GM20000 (cell line): ENCODE measurements at regions not wholly inside any gene's neighbourhood (a gene's known extent, or its start where the extent isn't known, plus 50 kb on each side); places are given as distances from the start of the nearest gene placed in this dataset.

Experiments used
- DNase-seq: peaks from one replicate; pipeline ENCODE4 v3.0.0; 2012; ENCODE audit warnings: low spot score
- TF ChIP-seq, protein P1 (sequence below): IDR thresholded peaks from 2 replicates; pipeline ENCODE4 v1.5.1; 2012; ENCODE audit warnings: mild to moderate bottlenecking, control low read depth; ENCODE audit errors: extremely low read depth, missing control alignments

DNA sequence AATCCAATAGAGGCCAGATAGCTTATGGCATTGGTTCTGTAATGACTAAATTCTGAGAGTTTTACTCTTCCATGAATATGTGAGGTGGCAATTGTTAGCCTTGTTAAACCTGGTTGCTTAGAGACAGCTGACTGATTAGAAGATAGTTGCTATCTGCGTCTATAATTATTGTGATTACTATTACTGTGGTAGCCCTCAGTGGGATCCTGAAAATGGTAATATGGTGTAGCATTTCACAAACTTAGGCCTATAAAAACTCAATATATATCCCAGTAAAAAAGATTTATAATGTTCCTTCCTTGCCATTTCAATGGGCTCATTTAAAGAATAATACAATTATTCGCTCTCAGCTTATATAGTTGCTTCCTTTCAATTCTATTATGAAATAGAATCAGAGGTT lies 405.8 kb upstream of the CDH2 start:
- TF ChIP-seq, protein P1, sequence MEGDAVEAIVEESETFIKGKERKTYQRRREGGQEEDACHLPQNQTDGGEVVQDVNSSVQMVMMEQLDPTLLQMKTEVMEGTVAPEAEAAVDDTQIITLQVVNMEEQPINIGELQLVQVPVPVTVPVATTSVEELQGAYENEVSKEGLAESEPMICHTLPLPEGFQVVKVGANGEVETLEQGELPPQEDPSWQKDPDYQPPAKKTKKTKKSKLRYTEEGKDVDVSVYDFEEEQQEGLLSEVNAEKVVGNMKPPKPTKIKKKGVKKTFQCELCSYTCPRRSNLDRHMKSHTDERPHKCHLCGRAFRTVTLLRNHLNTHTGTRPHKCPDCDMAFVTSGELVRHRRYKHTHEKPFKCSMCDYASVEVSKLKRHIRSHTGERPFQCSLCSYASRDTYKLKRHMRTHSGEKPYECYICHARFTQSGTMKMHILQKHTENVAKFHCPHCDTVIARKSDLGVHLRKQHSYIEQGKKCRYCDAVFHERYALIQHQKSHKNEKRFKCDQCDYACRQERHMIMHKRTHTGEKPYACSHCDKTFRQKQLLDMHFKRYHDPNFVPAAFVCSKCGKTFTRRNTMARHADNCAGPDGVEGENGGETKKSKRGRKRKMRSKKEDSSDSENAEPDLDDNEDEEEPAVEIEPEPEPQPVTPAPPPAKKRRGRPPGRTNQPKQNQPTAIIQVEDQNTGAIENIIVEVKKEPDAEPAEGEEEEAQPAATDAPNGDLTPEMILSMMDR, result no peak
- no peak for DNase-seq

DNA sequence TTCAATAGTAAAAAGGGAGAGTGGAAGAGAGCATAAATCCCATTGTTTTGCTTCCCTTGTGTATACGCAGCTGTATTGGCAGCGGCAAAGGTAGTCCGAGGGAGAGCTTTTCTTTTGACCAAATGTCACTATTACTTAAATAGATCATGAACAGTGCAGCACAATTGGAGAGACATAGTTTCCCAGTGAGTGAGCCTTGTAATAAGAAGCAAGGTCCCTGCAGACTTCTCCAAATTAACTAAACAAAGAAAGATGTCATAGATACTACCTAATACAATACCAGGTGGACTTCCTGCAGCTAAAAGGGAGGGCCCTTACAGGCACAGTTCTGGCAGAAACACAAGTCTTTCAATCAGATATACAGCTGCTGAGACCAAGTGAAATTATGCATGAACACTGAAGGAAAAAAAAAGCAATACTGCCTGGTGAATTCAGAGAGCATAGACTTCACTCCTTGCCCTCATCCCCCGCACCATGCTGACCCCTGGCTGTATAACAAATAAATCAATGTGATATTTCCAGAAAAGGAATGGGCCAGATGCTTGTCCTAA lies 404.7 kb upstream of the CDH2 start:
- no peak for DNase-seq
- TF ChIP-seq, protein P1, result no peak

DNA sequence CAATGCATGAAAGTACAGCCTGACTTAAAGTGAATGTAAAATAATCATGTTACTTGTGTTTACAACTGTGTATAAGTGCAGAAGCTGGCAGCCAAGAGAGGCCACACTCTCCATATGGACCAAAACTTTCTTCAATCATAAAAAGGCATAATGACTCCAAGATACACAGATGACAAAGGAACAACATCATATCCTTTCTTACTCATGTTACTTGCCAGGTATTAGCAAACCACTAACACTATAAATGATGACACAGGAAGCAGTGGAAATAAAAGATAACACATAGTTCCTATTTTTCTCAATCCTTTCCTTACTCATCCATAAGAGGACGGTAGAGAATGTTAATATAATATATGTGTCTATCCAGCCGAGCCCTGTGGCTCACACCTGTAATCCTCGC lies 400.0 kb upstream of the CDH2 start:
- TF ChIP-seq, protein P1, result no peak
- DNase-seq, result no peak

DNA sequence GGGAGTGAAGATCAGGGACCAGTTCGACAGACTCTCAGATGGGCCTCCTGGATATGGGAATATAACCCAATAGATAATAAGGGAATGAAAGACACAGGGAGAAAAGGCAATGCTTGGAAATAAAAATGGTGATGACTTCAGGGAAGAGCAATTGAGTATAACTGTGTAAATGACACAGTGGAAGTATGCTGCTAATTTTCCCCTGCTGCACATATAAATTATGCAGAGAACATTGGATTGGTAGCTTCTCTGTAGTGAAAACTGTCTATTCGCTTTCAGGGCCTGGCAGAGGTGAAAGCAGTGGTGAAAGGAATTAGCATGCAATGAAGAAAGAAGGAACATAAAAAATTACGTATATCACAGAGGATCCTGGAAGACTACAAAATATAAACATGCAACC lies 398.2 kb upstream of the CDH2 start:
- TF ChIP-seq, protein P1, result no peak
- no peak for DNase-seq

DNA sequence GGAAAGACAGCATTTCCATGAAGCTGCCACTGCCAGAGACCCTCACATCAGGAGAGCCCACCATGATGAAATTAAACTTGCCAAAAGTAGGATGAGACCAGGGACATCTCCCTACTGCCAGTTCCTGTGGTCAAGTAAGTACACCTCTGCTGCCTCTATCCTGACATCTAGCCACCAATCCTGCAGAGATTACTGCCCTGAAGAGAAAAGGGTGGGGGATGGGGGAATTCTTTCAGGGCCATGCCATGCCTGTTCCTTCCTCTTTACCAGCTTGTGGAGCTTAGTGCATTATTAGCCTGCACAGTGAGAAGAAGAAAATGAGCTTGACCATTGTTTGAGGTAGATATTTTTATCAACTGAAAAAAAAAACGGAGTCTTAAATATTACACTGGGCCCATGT lies 397.2 kb upstream of the CDH2 start:
- no peak for DNase-seq
- TF ChIP-seq, protein P1, result no peak

DNA sequence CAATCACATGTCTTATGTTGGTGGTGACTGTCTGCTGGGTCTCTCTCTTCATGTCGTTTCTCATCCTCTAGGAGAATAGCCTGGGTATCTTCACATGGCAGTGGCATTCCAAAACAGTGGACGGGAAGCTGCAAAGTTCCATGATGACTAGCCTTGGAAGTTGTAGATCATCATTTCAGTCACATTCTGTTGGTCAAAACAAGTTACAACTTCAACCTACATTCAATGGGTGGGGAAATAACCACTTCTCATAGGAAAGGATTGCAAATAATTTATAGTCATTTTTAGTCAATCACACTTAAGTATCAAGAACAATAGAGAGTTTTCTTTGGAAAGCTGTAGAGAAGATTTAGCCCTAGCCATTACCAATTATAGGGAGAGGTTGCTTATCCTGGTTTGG lies 395.0 kb upstream of the CDH2 start:
- DNase-seq, result no peak
- TF ChIP-seq, protein P1, result no peak

DNA sequence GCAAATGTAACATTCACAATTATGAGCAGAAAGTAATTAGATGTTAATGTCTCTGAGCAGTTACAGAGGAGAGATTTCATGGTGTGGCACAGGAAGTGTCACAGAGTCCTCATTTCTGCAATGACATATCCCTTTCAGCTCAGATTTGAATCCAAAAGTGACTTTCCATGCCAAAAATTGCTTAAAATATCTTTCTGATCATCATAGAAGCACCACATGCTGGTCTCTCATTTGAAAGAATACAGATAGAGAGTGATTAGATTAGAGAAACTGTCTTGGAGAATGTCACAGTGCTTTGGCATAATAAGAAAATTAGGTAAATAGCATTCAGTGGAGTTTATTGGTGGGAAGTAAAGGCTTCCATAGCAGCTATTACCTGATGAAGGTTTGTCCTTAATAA lies 383.4 kb upstream of the CDH2 start:
- TF ChIP-seq, protein P1, result no peak
- DNase-seq, result no peak
